SK-N-MC (cell line): ENCODE measurements at regions not wholly inside any gene's neighbourhood (a gene's known extent, or its start where the extent isn't known, plus 50 kb on each side); places are given as distances from the start of the nearest gene placed in this dataset.
A peak's percentile ranks its signal among the peaks of the same experiment; 100 is the strongest.

Source experiments
- EZH2 ChIP-seq: fragments of 200-600 bp; sonication (generic); IDR thresholded peaks from one replicate; pipeline ENCODE4 v1.6.1; 2017; ENCODE audit warnings: antibody characterized with exemption
- FOXP2 ChIP-seq: optimal IDR thresholded peaks from 2 replicates; pipeline ENCODE3; 2011; ENCODE audit warnings: mild to moderate bottlenecking, moderate library complexity; ENCODE audit not compliant: insufficient read depth; ENCODE audit errors: extremely low read length, control extremely low read depth

GRCh38 chr3:193827040-193827669, 234.1 kb downstream of the OPA1 start:
- TF ChIP-seq EZH2 (no peak), FOXP2 (peak; percentile 33)
